ENCODE measurements at regions not wholly inside any gene's neighbourhood (a gene's known extent, or its start where the extent isn't known, plus 50 kb on each side); places are given as distances from the start of the nearest gene placed in this dataset.
"Not testable (repeated sequence)": the region's sequence is repeated elsewhere in the genome, so short reads cannot be mapped to it uniquely, and the experiment has no call there.

DNA sequence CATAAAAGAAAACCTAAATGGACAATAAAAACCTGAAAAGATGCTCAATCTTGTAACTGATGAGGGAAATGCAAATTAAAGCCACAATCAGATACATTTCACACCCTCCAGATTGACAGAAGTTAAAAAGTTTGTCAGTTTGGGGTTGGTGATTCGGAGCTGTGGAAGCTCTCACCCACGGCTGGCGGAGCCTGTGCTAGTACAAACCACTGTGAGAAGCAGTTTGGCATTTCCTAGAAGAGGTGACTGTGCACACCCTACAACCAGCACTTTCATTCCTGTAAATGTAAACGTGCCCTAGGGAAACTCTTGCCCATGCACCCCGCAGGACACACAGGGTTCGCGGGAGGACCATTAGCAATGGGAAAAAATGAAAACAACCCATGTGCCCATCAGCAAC, 114.1 kb downstream of the BMS1 start:
- Mint-ChIP-seq H3K36me3 (ENCODE audit: insufficient read depth) (no peaks in the 10 kb centered on the region), H3K27ac (no peak overlapping the region), H3K9me3 (ENCODE audit: low read depth) (peaks cover 16% of the 10 kb centered on the region), H3K4me3 (ENCODE audit: low read depth) (no peak overlapping the region), H3K4me1 (ENCODE audit: low read depth) (peaks cover 2% of the 10 kb centered on the region), H3K27me3 (no peaks in the 10 kb centered on the region)
- DNase-seq (ENCODE audit: low spot score, unreplicated experiment) = no peak
- TF ChIP-seq, protein P1, sequence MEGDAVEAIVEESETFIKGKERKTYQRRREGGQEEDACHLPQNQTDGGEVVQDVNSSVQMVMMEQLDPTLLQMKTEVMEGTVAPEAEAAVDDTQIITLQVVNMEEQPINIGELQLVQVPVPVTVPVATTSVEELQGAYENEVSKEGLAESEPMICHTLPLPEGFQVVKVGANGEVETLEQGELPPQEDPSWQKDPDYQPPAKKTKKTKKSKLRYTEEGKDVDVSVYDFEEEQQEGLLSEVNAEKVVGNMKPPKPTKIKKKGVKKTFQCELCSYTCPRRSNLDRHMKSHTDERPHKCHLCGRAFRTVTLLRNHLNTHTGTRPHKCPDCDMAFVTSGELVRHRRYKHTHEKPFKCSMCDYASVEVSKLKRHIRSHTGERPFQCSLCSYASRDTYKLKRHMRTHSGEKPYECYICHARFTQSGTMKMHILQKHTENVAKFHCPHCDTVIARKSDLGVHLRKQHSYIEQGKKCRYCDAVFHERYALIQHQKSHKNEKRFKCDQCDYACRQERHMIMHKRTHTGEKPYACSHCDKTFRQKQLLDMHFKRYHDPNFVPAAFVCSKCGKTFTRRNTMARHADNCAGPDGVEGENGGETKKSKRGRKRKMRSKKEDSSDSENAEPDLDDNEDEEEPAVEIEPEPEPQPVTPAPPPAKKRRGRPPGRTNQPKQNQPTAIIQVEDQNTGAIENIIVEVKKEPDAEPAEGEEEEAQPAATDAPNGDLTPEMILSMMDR (IDR thresholded peaks at IDR 0.05; ENCODE audit: unreplicated experiment) = no peak

DNA sequence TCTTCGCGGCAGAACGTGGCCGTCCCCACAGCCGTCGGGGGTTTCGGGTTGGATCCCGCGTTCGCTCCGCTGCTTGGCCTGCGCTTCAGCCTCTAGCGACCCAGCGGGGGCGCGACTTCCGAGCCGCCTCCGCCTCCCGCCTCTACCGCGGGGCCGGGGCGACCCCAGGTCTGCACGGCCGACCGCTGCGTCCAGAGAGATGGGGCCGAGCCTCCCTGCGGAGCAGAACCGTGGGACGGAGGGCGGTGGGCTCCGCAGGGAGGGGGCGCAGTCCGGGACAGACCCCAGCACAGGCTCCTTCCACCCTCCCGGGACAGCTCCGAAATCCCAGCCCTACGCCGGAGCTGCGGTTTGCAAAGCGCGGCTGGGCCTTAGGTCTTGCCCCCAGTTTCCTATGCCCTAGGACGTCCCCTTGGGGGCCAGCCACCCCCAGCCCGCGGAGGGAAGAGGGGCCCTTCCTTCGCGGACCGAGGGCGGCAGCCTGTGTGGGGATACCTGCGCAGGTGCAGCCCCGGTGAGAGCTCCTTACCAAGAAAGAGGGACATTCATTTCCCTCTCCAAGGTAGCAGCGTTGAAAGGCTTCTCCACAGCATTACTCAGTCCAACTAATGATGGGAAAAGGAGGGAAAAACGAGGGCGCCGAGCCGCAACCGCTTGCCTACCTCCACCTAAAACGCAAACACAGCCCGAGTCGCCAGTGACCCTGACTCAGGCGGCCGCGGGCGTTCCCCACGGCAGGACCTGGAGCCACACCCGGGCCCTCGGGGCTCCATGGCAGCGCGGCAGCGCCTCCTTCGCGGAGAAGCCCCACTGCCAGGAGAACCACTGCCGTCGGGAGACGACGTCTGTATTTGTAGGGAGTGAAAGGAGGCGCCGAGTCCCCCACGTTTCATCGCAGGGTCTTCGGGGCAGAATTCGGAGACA, 115.7 kb downstream of the BMS1 start:
- no peaks in the 10 kb centered on the region for H3K36me3 Mint-ChIP-seq (ENCODE audit: insufficient read depth)
- DNase-seq (ENCODE audit: low spot score, unreplicated experiment) = no peak
- peaks cover 2% of the 10 kb centered on the region for H3K4me1 Mint-ChIP-seq (ENCODE audit: low read depth)
- no peak overlapping the region for H3K4me3 Mint-ChIP-seq (ENCODE audit: low read depth)
- H3K27me3 Mint-ChIP-seq = no peaks in the 10 kb centered on the region
- no peak overlapping the region for H3K27ac Mint-ChIP-seq
- TF ChIP-seq, protein P1 (IDR thresholded peaks at IDR 0.05; ENCODE audit: unreplicated experiment) = no peak
- H3K9me3 Mint-ChIP-seq (ENCODE audit: low read depth) = peaks cover 16% of the 10 kb centered on the region

DNA sequence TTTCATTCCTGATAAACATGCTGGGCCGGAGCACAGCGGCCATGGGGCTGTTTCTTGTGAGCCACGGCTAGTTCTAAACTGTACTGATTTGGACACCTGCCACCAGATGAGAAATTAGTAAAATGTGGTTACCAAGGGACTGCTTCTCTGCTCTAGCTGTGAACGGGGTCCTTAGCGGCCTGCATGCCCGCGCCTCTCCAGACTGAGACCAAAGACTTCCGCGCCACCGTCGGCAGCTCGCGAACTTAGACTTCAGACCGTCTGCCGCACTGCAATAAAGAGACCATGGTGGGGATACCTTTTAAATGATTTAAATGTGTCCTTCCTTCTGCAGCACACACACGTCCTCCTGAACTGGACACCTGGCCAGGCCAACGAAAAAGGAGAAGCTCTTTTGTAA, 116.4 kb downstream of the BMS1 start:
- H3K4me3 Mint-ChIP-seq (ENCODE audit: low read depth) = no peak overlapping the region
- H3K9me3 Mint-ChIP-seq (ENCODE audit: low read depth) = peaks cover 16% of the 10 kb centered on the region
- no peak overlapping the region for H3K27ac Mint-ChIP-seq
- DNase-seq (ENCODE audit: low spot score, unreplicated experiment) = no peak
- peaks cover under 1% of the 10 kb centered on the region for H3K4me1 Mint-ChIP-seq (ENCODE audit: low read depth)
- H3K36me3 Mint-ChIP-seq (ENCODE audit: insufficient read depth) = no peaks in the 10 kb centered on the region
- H3K27me3 Mint-ChIP-seq = no peaks in the 10 kb centered on the region
- TF ChIP-seq, protein P1 (IDR thresholded peaks at IDR 0.05; ENCODE audit: unreplicated experiment) = no peak

DNA sequence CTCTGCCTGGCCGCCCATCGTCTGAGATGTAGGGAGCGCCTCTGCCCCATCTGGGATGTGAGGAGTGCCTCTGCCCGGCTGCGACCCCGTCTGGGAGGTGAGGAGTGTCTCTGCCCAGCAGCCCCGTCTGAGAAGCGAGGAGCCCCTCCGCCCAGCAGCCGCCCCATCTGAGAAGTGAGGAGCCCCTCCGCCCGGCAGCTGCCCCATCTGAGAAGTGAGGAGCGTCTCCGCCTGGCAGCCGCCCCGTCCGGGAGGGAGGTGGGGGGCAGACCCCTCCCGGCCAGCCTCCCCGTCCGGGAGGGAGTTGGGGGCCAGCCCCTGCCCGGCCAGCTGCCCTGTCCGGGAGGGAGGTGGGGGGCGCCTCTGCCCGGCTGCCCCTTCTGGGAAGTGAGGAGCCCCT, 117.8 kb downstream of the BMS1 start:
- peaks cover 21% of the 10 kb centered on the region for H3K9me3 Mint-ChIP-seq (ENCODE audit: low read depth)
- not testable (repeated sequence) for H3K4me3 Mint-ChIP-seq (ENCODE audit: low read depth); H3K36me3 Mint-ChIP-seq (ENCODE audit: insufficient read depth); H3K4me1 Mint-ChIP-seq (ENCODE audit: low read depth); H3K27me3 Mint-ChIP-seq; H3K27ac Mint-ChIP-seq; DNase-seq (ENCODE audit: low spot score, unreplicated experiment)

DNA sequence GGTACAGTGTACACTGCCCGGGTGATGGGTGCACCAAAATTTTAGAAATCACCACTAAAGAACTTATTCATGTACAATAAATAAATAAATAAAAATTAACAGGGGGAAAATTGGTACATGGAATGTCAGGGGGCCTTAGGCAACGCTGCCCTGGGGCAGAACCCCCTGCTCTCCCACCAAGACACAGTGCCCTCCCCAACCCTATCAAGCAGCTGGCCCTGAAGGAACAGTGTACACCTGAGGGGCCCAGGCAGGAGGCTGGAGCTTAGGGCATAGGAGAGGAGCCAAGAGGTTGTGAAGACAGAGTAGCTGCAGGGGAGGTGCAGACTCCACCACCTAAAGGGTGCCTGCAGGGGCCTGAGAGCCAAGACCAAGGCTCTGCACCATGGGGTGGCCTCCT, 128.8 kb downstream of the BMS1 start:
- Mint-ChIP-seq H3K4me1 (ENCODE audit: low read depth) (no peaks in the 10 kb centered on the region), H3K4me3 (ENCODE audit: low read depth) (no peak overlapping the region), H3K9me3 (ENCODE audit: low read depth) (peaks cover 16% of the 10 kb centered on the region), H3K27ac (no peak overlapping the region), H3K27me3 (peaks cover 3% of the 10 kb centered on the region), H3K36me3 (ENCODE audit: insufficient read depth) (no peaks in the 10 kb centered on the region)
- TF ChIP-seq, protein P1 (IDR thresholded peaks at IDR 0.05; ENCODE audit: unreplicated experiment) = no peak
- DNase-seq (ENCODE audit: low spot score, unreplicated experiment) = no peak

DNA sequence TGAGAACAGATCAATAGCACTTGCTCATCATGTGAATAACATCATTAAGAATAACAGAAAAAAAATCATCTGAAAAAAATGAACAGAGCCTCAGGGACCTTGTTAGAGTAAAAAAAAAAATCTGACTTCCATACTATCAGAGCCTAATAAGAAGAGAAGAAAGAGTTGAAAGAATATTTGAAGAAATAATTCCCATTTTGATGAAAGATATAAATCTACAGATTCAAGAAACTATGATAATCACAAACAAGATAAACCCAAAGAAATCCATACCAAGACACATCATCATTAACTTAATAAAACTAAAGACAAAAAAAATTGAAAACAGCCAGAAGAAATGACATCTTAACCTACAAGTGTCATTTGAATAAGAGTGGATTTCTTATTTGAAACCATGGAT, 134.4 kb downstream of the BMS1 start:
- Mint-ChIP-seq H3K9me3 (ENCODE audit: low read depth) (peaks cover 16% of the 10 kb centered on the region), H3K27me3 (peaks cover 3% of the 10 kb centered on the region), H3K4me1 (ENCODE audit: low read depth) (no peaks in the 10 kb centered on the region), H3K4me3 (ENCODE audit: low read depth) (no peak overlapping the region), H3K36me3 (ENCODE audit: insufficient read depth) (no peaks in the 10 kb centered on the region), H3K27ac (no peak overlapping the region)
- TF ChIP-seq, protein P1 (IDR thresholded peaks at IDR 0.05; ENCODE audit: unreplicated experiment) = no peak
- no peak for DNase-seq (ENCODE audit: low spot score, unreplicated experiment)

All from progenitor cell of endocrine pancreas (in vitro differentiated cells).